Stimulated activated CD4-positive, alpha-beta T cell treated with anti-CD3 and anti-CD28 coated beads, TNF-alpha, amount 100 ng/mL, for 1 hour (primary cell): ENCODE measurements at regions not wholly inside any gene's neighbourhood (a gene's known extent, or its start where the extent isn't known, plus 50 kb on each side); places are given as distances from the start of the nearest gene placed in this dataset.

Experiments used
- DNase-seq, 3 donors: peaks; one replicate each; pipeline ENCODE4 v3.0.0-alpha.2; 2020; ENCODE audit warnings: low read depth in 3 of 3, low spot score in 1 of 3

DNA sequence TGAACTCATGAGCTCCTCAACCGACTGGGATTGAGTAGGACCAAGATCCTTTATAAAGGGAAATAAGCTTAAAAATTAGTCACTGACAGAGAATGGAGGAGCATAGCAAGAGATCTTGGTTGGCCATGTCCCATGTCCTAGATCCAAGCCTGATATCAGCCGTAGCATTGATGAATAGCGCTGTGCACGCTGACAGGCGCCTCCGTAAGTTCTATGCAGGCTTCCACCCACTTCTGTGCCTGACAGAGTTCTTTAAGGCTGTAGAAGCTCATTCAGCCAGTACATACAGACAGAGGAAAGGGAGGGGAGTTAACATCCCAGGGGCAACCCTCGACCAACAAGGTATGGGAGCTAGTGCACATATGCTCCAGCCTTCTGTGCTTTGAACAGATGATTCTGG lies 251.7 kb upstream of the TBC1D5 start:
- no peak for DNase-seq

GRCh38 chr3:17990390-17990789 lies 248.0 kb upstream of the TBC1D5 start:
- DNase-seq = no peak

- no peak for DNase-seq
Measured at GRCh38 chr3:17986348-17986816, 244.0 kb upstream of the TBC1D5 start.

GRCh38 chr3:17985658-17986347 lies 243.4 kb upstream of the TBC1D5 start:
- no peak for DNase-seq

- no peak for DNase-seq
Measured at GRCh38 chr3:17983106-17983505, 240.7 kb upstream of the TBC1D5 start.

DNA sequence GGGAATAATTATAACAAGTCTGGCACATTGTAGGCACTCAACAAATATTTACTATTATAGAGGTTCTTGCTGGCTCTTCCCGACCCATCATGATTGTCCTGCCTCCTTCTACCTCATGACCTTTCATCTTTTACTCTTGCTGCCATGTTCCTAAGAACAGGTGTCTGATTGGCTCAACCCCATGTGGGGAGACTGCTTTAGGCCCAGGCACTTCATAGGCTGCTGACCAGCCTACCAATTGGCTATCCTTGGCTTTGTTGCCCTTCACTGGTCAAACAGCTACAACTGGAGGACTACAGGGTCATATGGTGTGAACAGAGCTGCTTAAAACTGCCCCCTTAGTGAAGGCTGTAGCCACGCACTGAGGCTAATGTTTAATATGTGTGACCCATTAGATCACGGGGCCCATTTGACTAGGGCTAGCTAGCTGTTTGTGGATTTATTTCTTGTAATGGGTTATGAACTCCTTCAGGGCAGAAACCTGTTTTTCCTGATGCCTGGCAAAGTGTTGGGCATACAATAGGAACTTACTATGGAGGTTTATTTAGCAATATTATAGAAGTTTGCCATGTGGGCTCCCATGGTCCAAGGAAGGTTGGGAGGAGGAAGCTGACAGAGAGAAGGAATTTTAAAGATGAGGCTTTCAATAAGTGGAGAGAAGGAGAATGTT lies 239.9 kb upstream of the TBC1D5 start:
- DNase-seq = no peak

- DNase-seq = no peak
Measured at GRCh38 chr3:17980863-17981262, 238.4 kb upstream of the TBC1D5 start.

DNA sequence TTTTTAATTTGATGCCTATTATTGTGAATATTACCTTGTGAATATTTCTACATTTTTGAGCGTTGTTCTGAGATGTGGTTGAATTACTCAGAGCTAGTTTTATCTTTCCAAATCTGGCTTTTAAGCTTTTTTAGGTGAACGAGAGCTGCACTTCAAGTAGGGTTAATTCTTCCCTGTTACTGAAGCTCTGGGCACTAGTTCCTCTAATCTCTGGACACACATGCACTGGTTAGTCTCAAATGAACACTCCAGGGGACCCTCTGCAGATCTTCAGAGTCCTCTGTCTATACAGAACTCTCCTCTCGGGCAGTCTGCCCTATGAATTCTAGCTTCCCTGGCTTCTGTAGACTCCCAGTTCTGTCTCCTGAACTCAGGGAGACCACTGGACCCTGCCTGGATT lies 237.5 kb upstream of the TBC1D5 start:
- DNase-seq = no peak

GRCh38 chr3:17979252-17979651 lies 236.8 kb upstream of the TBC1D5 start:
- DNase-seq = no peak

- DNase-seq = no peak
Measured at GRCh38 chr3:17974206-17974841, 231.9 kb upstream of the TBC1D5 start.

GRCh38 chr3:17972959-17973906 lies 230.8 kb upstream of the TBC1D5 start:
- no peak for DNase-seq

- DNase-seq = no peak
Measured at GRCh38 chr3:17972476-17972875, 230.0 kb upstream of the TBC1D5 start.

GRCh38 chr3:17972030-17972429 lies 229.6 kb upstream of the TBC1D5 start:
- no peak for DNase-seq

GRCh38 chr3:17969985-17970568 lies 227.6 kb upstream of the TBC1D5 start:
- DNase-seq = no peak

- no peak for DNase-seq
Measured at GRCh38 chr3:17969244-17969643, 226.8 kb upstream of the TBC1D5 start.

DNA sequence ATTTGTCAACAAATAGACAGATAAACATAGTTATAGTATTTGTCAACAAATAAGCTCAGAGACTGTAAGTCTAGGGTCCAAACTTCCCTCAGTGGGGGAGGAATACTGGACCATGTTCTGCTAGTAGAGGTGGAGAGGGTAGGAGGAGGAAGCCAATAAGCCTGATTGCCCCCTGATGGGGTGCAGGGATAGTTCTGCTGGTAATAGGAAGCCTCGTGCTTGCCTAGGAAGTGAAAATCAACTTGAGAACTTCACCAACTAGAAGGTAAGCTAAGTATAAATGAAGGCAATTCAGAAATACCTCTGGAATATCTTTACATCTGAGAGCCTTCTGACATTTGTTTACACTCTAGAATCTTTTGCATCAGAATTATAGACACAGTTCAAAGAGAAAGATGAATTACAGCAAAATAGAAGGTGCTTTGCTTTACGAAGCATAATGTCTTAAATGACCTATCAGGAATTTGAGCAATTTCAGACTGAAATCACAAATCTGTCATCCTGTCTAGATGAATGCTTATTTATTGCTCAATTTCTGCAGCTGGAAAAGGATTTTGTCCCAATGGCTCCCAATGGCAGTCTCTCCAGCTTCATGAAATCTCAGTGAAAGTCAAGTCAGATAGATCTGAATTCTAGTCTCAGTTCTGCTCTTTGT lies 225.6 kb upstream of the TBC1D5 start:
- DNase-seq = no peak

GRCh38 chr3:17967111-17967510 lies 224.7 kb upstream of the TBC1D5 start:
- DNase-seq = no peak

DNA sequence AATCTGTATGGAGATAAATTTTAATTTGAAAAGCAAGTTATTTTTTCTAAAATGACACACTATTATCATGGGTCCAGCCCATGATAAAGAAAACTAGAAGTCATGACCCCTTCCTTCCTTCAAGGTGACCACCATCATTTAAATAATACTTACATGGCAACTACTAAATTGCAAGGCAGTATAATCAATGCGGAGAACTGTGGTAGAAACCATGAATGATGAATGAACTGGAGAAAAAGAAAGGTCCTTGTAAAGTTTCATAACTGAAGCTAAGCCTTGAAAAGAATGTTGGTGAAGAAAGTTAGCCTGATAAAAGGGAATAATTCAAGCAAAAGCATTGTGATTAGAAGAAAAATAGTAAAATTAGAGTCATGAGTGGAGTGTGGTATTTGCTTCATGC lies 222.9 kb upstream of the TBC1D5 start:
- DNase-seq = no peak

DNA sequence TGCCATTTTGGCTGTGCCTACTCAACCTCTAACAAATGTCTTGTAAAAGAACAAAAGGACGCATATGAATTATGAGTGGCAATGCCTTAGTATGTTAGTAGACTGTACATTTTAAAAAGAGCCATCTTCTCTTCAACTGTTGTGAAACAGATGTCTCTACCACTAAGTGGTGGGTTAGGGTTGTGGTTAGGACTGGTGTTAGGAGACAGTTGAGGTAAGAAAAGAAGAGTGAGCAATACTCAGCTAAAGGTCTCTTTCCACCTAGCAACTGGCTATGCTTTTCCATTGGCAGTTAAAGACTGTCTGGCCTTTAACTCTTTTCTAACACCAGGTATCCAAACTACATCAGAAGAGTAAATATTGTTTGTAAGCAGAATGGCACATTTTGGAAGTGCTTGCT lies 221.7 kb upstream of the TBC1D5 start:
- DNase-seq = no peak

GRCh38 chr3:17955411-17955810 lies 213.0 kb upstream of the TBC1D5 start:
- no peak for DNase-seq
